NCI-H128 (cell line): ENCODE measurements at regions not wholly inside any gene's neighbourhood (a gene's known extent, or its start where the extent isn't known, plus 50 kb on each side); places are given as distances from the start of the nearest gene placed in this dataset.
"Not testable (repeated sequence)": the region's sequence is repeated elsewhere in the genome, so short reads cannot be mapped to it uniquely, and the experiment has no call there.

Source experiments
- DNase-seq: peaks from one replicate; lab custom pipeline; 2025; ENCODE audit not compliant: unreplicated experiment; lab: John Stamatoyannopoulos, UW

GRCh38 chr4:91653067-91653466 lies 650.7 kb upstream of the GRID2 start:
- DNase-seq: no peak

GRCh38 chr4:91681091-91681490 lies 622.7 kb upstream of the GRID2 start:
- no peak for DNase-seq

- DNase-seq: no peak
These were observed 622.2 kb upstream of the GRID2 start for GRCh38 chr4:91681544-91681943.

GRCh38 chr4:91684955-91685354 lies 618.8 kb upstream of the GRID2 start:
- DNase-seq: no peak

GRCh38 chr4:91688413-91688812 lies 615.4 kb upstream of the GRID2 start:
- no peak for DNase-seq

GRCh38 chr4:91699691-91700090 lies 604.1 kb upstream of the GRID2 start:
- not testable (repeated sequence) for DNase-seq

- no peak for DNase-seq
These were observed 573.9 kb upstream of the GRID2 start for GRCh38 chr4:91729851-91730250.

- no peak for DNase-seq
These were observed 569.1 kb upstream of the GRID2 start for GRCh38 chr4:91734682-91735081.

- DNase-seq: not testable (repeated sequence)
These were observed 564.9 kb upstream of the GRID2 start for GRCh38 chr4:91738831-91739230.

- DNase-seq: no peak
These were observed 557.2 kb upstream of the GRID2 start for GRCh38 chr4:91746551-91746950.

- DNase-seq: no peak
These were observed 551.8 kb upstream of the GRID2 start for GRCh38 chr4:91751961-91752360.

GRCh38 chr4:91754716-91755115 lies 549.0 kb upstream of the GRID2 start:
- DNase-seq: no peak

- DNase-seq: no peak
These were observed 545.3 kb upstream of the GRID2 start for GRCh38 chr4:91758487-91758886.

- DNase-seq: no peak
These were observed 539.7 kb upstream of the GRID2 start for GRCh38 chr4:91764085-91764484.

GRCh38 chr4:91769912-91770311 lies 533.9 kb upstream of the GRID2 start:
- no peak for DNase-seq

GRCh38 chr4:91791631-91792030 lies 512.1 kb upstream of the GRID2 start:
- DNase-seq: not testable (repeated sequence)

GRCh38 chr4:91795947-91796346 lies 507.8 kb upstream of the GRID2 start:
- no peak for DNase-seq

GRCh38 chr4:91812319-91812718 lies 491.4 kb upstream of the GRID2 start:
- DNase-seq: no peak

- no peak for DNase-seq
These were observed 479.0 kb upstream of the GRID2 start for GRCh38 chr4:91824773-91825172.

- DNase-seq: no peak
These were observed 477.6 kb upstream of the GRID2 start for GRCh38 chr4:91826186-91826585.

GRCh38 chr4:91827914-91828313 lies 475.9 kb upstream of the GRID2 start:
- no peak for DNase-seq

- no peak for DNase-seq
These were observed 474.2 kb upstream of the GRID2 start for GRCh38 chr4:91829531-91829930.

- DNase-seq: no peak
These were observed 472.9 kb upstream of the GRID2 start for GRCh38 chr4:91830681-91831395.
